B cell (primary cell): ENCODE measurements at regions not wholly inside any gene's neighbourhood (a gene's known extent, or its start where the extent isn't known, plus 50 kb on each side); places are given as distances from the start of the nearest gene placed in this dataset.
"Not testable (repeated sequence)": the region's sequence is repeated elsewhere in the genome, so short reads cannot be mapped to it uniquely, and the experiment has no call there.

Source experiments
- EZH2 ChIP-seq: IDR thresholded peaks from 2 replicates; pipeline ENCODE4 v1.6.1; 2012; ENCODE audit warnings: borderline replicate concordance, low read depth, mild to moderate bottlenecking, moderate library complexity, low read length; ENCODE audit not compliant: insufficient read depth, poor library complexity, severe bottlenecking
- TF ChIP-seq, protein P1 (sequence below): fragments of 200-600 bp; IDR thresholded peaks from one replicate; pipeline ENCODE4 v1.8.0; 2022; ENCODE audit warnings: antibody characterized with exemption, mild to moderate bottlenecking

DNA sequence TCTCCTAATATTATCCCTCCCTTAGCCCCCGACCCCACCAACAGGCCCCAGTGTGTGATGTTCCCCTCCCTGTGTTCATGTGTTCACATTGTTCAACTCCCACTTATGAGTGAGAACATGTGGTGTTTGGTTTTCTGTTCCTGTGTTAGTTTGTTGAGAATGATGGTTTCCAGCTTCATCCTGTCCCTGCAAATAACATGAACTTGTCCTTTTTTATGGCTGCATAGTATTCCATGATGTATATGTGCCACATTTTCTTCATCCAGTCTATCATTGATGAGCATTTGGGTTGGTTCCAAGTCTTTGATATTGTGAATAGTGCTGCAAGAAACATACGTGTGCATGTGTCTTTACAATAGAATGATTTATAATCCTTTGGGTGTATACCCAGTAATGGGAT lies 241.3 kb upstream of the SGO1 start:
- TF ChIP-seq, protein P1, sequence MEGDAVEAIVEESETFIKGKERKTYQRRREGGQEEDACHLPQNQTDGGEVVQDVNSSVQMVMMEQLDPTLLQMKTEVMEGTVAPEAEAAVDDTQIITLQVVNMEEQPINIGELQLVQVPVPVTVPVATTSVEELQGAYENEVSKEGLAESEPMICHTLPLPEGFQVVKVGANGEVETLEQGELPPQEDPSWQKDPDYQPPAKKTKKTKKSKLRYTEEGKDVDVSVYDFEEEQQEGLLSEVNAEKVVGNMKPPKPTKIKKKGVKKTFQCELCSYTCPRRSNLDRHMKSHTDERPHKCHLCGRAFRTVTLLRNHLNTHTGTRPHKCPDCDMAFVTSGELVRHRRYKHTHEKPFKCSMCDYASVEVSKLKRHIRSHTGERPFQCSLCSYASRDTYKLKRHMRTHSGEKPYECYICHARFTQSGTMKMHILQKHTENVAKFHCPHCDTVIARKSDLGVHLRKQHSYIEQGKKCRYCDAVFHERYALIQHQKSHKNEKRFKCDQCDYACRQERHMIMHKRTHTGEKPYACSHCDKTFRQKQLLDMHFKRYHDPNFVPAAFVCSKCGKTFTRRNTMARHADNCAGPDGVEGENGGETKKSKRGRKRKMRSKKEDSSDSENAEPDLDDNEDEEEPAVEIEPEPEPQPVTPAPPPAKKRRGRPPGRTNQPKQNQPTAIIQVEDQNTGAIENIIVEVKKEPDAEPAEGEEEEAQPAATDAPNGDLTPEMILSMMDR: not testable (repeated sequence)
- not testable (repeated sequence) for TF ChIP-seq EZH2
